IMR-90 (cell line): ENCODE measurements at regions not wholly inside any gene's neighbourhood (a gene's known extent, or its start where the extent isn't known, plus 50 kb on each side); places are given as distances from the start of the nearest gene placed in this dataset.

Experiments
- ATAC-seq: fragments of 200-7000 bp; cut with Tn5 transposase; 2 replicates; pipeline ENCODE4 v1.9.1; 2020; ENCODE audit warnings: low read depth, mild to moderate bottlenecking, moderate library complexity
- BruUV-seq: library from RNA; stranded (reverse); fragments of 400-500 nt; replicated peaks from 2 replicates; lab custom pipeline; 2021; lab: Mats Ljungman, UMichigan
- CTCF ChIA-PET: fragments of 300-600 bp; formaldehyde crosslinking; extraction: SDS; loops from one replicate; lab custom pipeline; 2021; ENCODE audit warnings: antibody characterized with exemption; lab: Yijun Ruan, JAX
- POLR2A ChIA-PET: fragments of 300-600 bp; sonication (Branson Sonifier 250); formaldehyde crosslinking; loops from one replicate; lab custom pipeline; 2022; ENCODE audit warnings: antibody characterized with exemption; ENCODE audit not compliant: unreplicated experiment; lab: Charles Lee
- DNase-seq: peaks from one replicate; pipeline ENCODE4 v3.0.0; 2013
- H2AFZ ChIP-seq: replicated peaks from 2 replicates; pipeline ENCODE3; 2013; ENCODE audit warnings: low read length, mild to moderate bottlenecking; ENCODE audit not compliant: poor library complexity
- H2AK5ac ChIP-seq: 2 replicates; pipeline ENCODE4 v1.6.1; 2013; ENCODE audit warnings: low read depth, low read length, inconsistent platforms
- H2AK9ac ChIP-seq: replicated peaks from 2 replicates; pipeline ENCODE3; 2013; ENCODE audit warnings: mild to moderate bottlenecking, low read depth, low read length, moderate library complexity; ENCODE audit not compliant: poor library complexity
- H2BK120ac ChIP-seq: 2 replicates; pipeline ENCODE4 v1.6.1; 2013; ENCODE audit warnings: low read depth, low read length, inconsistent platforms
- H2BK15ac ChIP-seq: 3 replicates; pipeline ENCODE4 v1.6.1; 2013; ENCODE audit warnings: low read depth, low read length, inconsistent platforms
- H2BK20ac ChIP-seq: 2 replicates; pipeline ENCODE4 v1.6.1; 2013; ENCODE audit warnings: low read depth, mild to moderate bottlenecking, inconsistent platforms, low read length, moderate library complexity
- H2BK5ac ChIP-seq: 2 replicates; pipeline ENCODE4 v1.6.1; 2013; ENCODE audit warnings: mild to moderate bottlenecking, low read depth, low read length, inconsistent platforms; ENCODE audit not compliant: poor library complexity, severe bottlenecking
- H3K14ac ChIP-seq: replicated peaks from 2 replicates; pipeline ENCODE4 v1.6.1; 2013; ENCODE audit warnings: low read depth, low read length, inconsistent platforms
- H3K18ac ChIP-seq: 2 replicates; pipeline ENCODE4 v1.6.1; 2013; ENCODE audit warnings: low read depth, low read length, control low read depth
- H3K23ac ChIP-seq: 2 replicates; pipeline ENCODE4 v1.6.1; 2013; ENCODE audit warnings: low read depth, low read length, inconsistent platforms
- H3K27ac ChIP-seq: 2 replicates; pipeline ENCODE4 v1.5.1; 2013; ENCODE audit warnings: mild to moderate bottlenecking, control low read depth, low read length; ENCODE audit not compliant: insufficient read depth
- H3K27me3 ChIP-seq: 2 replicates; pipeline ENCODE4 v1.6.1; 2013; ENCODE audit warnings: low read length; ENCODE audit not compliant: control insufficient read depth, insufficient read depth
- H3K36me3 ChIP-seq: 2 replicates; pipeline ENCODE4 v1.6.1; 2013; ENCODE audit warnings: low read length, mixed read lengths; ENCODE audit not compliant: control insufficient read depth, insufficient read depth
- H3K4ac ChIP-seq: 2 replicates; pipeline ENCODE4 v1.6.1; 2013; ENCODE audit warnings: low read depth, low read length, inconsistent platforms
- H3K4me1 ChIP-seq: 2 replicates; pipeline ENCODE4 v1.6.1; 2013; ENCODE audit warnings: low read length, mixed read lengths; ENCODE audit not compliant: control insufficient read depth, insufficient read depth
- H3K4me2 ChIP-seq: 2 replicates; pipeline ENCODE4 v1.6.1; 2013; ENCODE audit warnings: low read depth, mild to moderate bottlenecking, control low read depth, low read length, moderate library complexity
- H3K4me3 ChIP-seq: 2 replicates; pipeline ENCODE4 v1.5.1; 2013; ENCODE audit warnings: low read depth, mild to moderate bottlenecking, control low read depth, low read length, moderate library complexity; ENCODE audit not compliant: insufficient read depth
- H3K56ac ChIP-seq: 2 replicates; pipeline ENCODE4 v1.6.1; 2013; ENCODE audit warnings: low read length, inconsistent platforms; ENCODE audit not compliant: insufficient read depth; ENCODE audit errors: extremely low read depth
- H3K79me1 ChIP-seq, 2 experiments: 2 replicates each; pipeline ENCODE4 v1.6.1; 2013; ENCODE audit warnings: low read length in 2 of 2, inconsistent platforms in 1 of 2, low read depth in 1 of 2
- H3K9ac ChIP-seq: 2 replicates; pipeline ENCODE4 v1.6.1; 2013; ENCODE audit warnings: low read depth, low read length, control low read depth
- H3K9me1 ChIP-seq: 2 replicates; pipeline ENCODE4 v1.6.1; 2013; ENCODE audit warnings: low read length, inconsistent platforms; ENCODE audit not compliant: insufficient read depth
- H3K9me3 ChIP-seq: 2 replicates; pipeline ENCODE4 v1.6.1; 2013; ENCODE audit warnings: low read length; ENCODE audit not compliant: control insufficient read depth, insufficient read depth
- H4K20me1 ChIP-seq: 2 replicates; pipeline ENCODE4 v1.6.1; 2013; ENCODE audit warnings: low read length, inconsistent platforms; ENCODE audit not compliant: insufficient read depth
- H4K5ac ChIP-seq: 2 replicates; pipeline ENCODE4 v1.6.1; 2013; ENCODE audit warnings: mild to moderate bottlenecking, low read depth, low read length, control low read depth
- H4K8ac ChIP-seq, 2 experiments: 2 replicates each; pipeline ENCODE4 v1.6.1; 2013; ENCODE audit warnings: low read depth in 2 of 2, low read length in 2 of 2, control low read depth in 1 of 2, inconsistent platforms in 1 of 2
- H4K91ac ChIP-seq: 2 replicates; pipeline ENCODE4 v1.6.1; 2013; ENCODE audit warnings: low read depth, low read length, inconsistent platforms; ENCODE audit not compliant: insufficient read depth
- BHLHE40 ChIP-seq: fragments of 150-350 bp; IDR thresholded peaks from 2 replicates; pipeline ENCODE4 v1.6.1; 2016; ENCODE audit warnings: mild to moderate bottlenecking, low read depth, low read length
- CEBPB ChIP-seq: IDR thresholded peaks from 2 replicates; pipeline ENCODE4 v1.6.1; 2012; ENCODE audit warnings: low read depth, low read length, improper control_type of control experiment
- CHD1 ChIP-seq: IDR thresholded peaks from 2 replicates; pipeline ENCODE4 v1.6.1; 2012; ENCODE audit warnings: low read depth, low read length, improper control_type of control experiment
- FOS ChIP-seq: fragments of 150-350 bp; IDR thresholded peaks from 2 replicates; pipeline ENCODE4 v1.6.1; 2016; ENCODE audit warnings: low read depth, low read length
- MXI1 ChIP-seq: IDR thresholded peaks from 2 replicates; pipeline ENCODE4 v1.6.1; 2012; ENCODE audit warnings: low read depth, mild to moderate bottlenecking, low read length, moderate library complexity, borderline replicate concordance
- NFE2L2 ChIP-seq: fragments of 150-350 bp; IDR thresholded peaks from 2 replicates; pipeline ENCODE4 v1.6.1; 2016; ENCODE audit warnings: low read depth, mild to moderate bottlenecking, low read length
- RCOR1 ChIP-seq: IDR thresholded peaks from 2 replicates; pipeline ENCODE4 v1.6.1; 2012; ENCODE audit warnings: mild to moderate bottlenecking, low read length, improper control_type of control experiment; ENCODE audit not compliant: insufficient replicate concordance
- RFX5 ChIP-seq: IDR thresholded peaks from 2 replicates; pipeline ENCODE4 v1.8.0; 2012; ENCODE audit warnings: low read depth, mild to moderate bottlenecking, low read length, moderate library complexity
- SMC3 ChIP-seq: fragments of 150-350 bp; IDR thresholded peaks from 2 replicates; pipeline ENCODE4 v1.6.1; 2016; ENCODE audit warnings: low read depth, mild to moderate bottlenecking, antibody characterized with exemption, low read length, moderate library complexity
- WGBS, 2 experiments: methylation state at CpG; one replicate each; pipeline versions ENCODE4 v1.1.5 to v1.1.7; 2013; ENCODE audit warnings: missing lambda C conversion rate in 2 of 2; ENCODE audit not compliant: insufficient read length in 1 of 2; ENCODE audit errors: extremely low coverage in 2 of 2; 5-methylcytosine and 5-hydroxymethylcytosine counted together
- dilution Hi-C: fragments of 300-500 bp; cut with HindIII; formaldehyde crosslinking; loops from one replicate; pipeline ENCODE4 v1.14.3; 2018; ENCODE audit warnings: low sequenced_read_pairs; ENCODE audit not compliant: unreplicated experiment
- in situ Hi-C: fragments of 300-500 bp; cut with MboI; formaldehyde crosslinking; loops from 3 replicates; pipeline ENCODE4 v1.14.3; 2019; ENCODE audit warnings: low sequenced_read_pairs, inconsistent platforms, mixed read lengths
- intact Hi-C: fragments of 100-400 bp; cut with micrococcal nuclease; formaldehyde crosslinking; loops from 2 replicates; pipeline ENCODE4 v1.10.0; 2022
- TF ChIP-seq, protein P1 (sequence below): conservative IDR thresholded peaks from 2 replicates; pipeline ENCODE4 v1.5.1; 2012; ENCODE audit warnings: mild to moderate bottlenecking, low read depth, low read length, improper control_type of control experiment

DNA sequence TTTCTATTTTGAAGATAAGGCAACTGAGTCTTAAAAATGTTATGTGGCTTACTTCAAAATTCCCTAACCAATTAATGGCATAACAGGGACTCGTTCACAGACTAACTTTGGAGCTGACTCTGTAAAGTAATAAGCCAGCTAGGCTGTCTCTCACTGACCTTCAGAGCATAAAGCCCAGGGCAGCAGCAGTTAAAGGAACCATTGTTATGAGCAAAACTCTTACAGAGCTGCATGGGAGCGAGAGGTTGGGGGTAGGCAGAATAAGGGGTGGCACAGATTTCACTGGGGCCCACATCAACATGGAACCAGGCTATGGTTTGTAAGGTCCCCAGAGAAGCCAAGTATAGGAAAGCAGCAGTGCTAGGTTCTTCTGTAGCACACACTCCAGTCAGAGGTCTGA lies 637.8 kb downstream of the RFPL4B start:
- no peak overlapping the region for H3K23ac ChIP-seq
- no peaks in the 10 kb centered on the region for H3K27me3 ChIP-seq
- H2BK120ac ChIP-seq = peak overlapping the region; percentile 62
- H3K18ac ChIP-seq = peak overlapping the region; percentile 76
- H2BK20ac ChIP-seq = peak overlapping the region; percentile 71
- no peak overlapping the region for H2BK5ac ChIP-seq
- CTCF ChIA-PET = no interaction called here
- no peaks in the 10 kb centered on the region for H3K36me3 ChIP-seq
- peak overlapping the region; percentile 56 for H2AK5ac ChIP-seq
- no CpG with 5 or more reads among the region's 2 CpGs for WGBS, 2 experiments
- BruUV-seq = no TSS peak
- POLR2A ChIA-PET = no interaction called here
- H3K9me3 ChIP-seq = no peaks in the 10 kb centered on the region
- no peaks in the 10 kb centered on the region for H4K20me1 ChIP-seq
- intact Hi-C loops (no loop called here), dilution Hi-C loops (no loop called here), in situ Hi-C loops (no loop called here)
- H3K14ac ChIP-seq = peak overlapping the region; percentile 25; the same call in 1 of the 2 replicates
- H3K4me3 ChIP-seq = no peak overlapping the region
- no peak overlapping the region for H3K9ac ChIP-seq
- no peak for DNase-seq
- ATAC-seq = no peak
- TF ChIP-seq RFX5 = no peak
- no peak for TF ChIP-seq BHLHE40
- TF ChIP-seq RCOR1 = no peak
- TF ChIP-seq SMC3 = no peak
- TF ChIP-seq FOS = no peak
- no peak for TF ChIP-seq CEBPB
- TF ChIP-seq CHD1 = no peak
- no peak for TF ChIP-seq MXI1
- TF ChIP-seq, protein P1, sequence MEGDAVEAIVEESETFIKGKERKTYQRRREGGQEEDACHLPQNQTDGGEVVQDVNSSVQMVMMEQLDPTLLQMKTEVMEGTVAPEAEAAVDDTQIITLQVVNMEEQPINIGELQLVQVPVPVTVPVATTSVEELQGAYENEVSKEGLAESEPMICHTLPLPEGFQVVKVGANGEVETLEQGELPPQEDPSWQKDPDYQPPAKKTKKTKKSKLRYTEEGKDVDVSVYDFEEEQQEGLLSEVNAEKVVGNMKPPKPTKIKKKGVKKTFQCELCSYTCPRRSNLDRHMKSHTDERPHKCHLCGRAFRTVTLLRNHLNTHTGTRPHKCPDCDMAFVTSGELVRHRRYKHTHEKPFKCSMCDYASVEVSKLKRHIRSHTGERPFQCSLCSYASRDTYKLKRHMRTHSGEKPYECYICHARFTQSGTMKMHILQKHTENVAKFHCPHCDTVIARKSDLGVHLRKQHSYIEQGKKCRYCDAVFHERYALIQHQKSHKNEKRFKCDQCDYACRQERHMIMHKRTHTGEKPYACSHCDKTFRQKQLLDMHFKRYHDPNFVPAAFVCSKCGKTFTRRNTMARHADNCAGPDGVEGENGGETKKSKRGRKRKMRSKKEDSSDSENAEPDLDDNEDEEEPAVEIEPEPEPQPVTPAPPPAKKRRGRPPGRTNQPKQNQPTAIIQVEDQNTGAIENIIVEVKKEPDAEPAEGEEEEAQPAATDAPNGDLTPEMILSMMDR = no peak
- TF ChIP-seq NFE2L2 = no peak
- H2AFZ ChIP-seq = no peak overlapping the region
- peak overlapping the region; percentile 13 for H4K5ac ChIP-seq
- H3K27ac ChIP-seq = peak overlapping the region; percentile 5; the same call in 1 of the 2 replicates
- H3K79me1 ChIP-seq = no peaks in the 10 kb centered on the region
- H2BK15ac ChIP-seq = peak overlapping the region; percentile 42; the same call in 1 of the 3 replicates
- H3K9me1 ChIP-seq = 0 out of 2 replicates have a peak, but pooled peaks cover 4% of the 10 kb centered on the region
- H4K91ac ChIP-seq = peak overlapping the region; percentile 75; the same call in 1 of the 2 replicates
- H3K4me1 ChIP-seq = peaks cover 5% of the 10 kb centered on the region
- no peak overlapping the region for H3K56ac ChIP-seq
- H4K8ac ChIP-seq = peak overlapping the region in 1 of 2 experiments; percentile 84; a peak in 2 of 4 replicates
- H2AK9ac ChIP-seq = no peak overlapping the region
- H3K4me2 ChIP-seq = no peak overlapping the region
- H3K4ac ChIP-seq = peak overlapping the region; percentile 43
